PC-3 (cell line): ENCODE measurements at regions not wholly inside any gene's neighbourhood (a gene's known extent, or its start where the extent isn't known, plus 50 kb on each side); places are given as distances from the start of the nearest gene placed in this dataset.
"Not testable (repeated sequence)": the region's sequence is repeated elsewhere in the genome, so short reads cannot be mapped to it uniquely, and the experiment has no call there.

Experiments
- ATAC-seq: fragments of 200-7000 bp; cut with Tn5 transposase; 2 replicates; pipeline ENCODE4 v1.9.1; 2020; ENCODE audit warnings: mild to moderate bottlenecking, moderate library complexity
- BruUV-seq: library from RNA; stranded (reverse); fragments of 400-500 nt; replicated peaks from 2 replicates; lab custom pipeline; 2021; lab: Mats Ljungman, UMichigan
- CTCF ChIA-PET: fragments of 300-600 bp; sonication (Branson Sonifier 250); formaldehyde crosslinking; loops from one replicate; lab custom pipeline; 2022; ENCODE audit warnings: antibody characterized with exemption; lab: Charles Lee
- POLR2A ChIA-PET: fragments of 300-600 bp; sonication (Branson Sonifier 250); formaldehyde crosslinking; loops from one replicate; lab custom pipeline; 2022; ENCODE audit warnings: antibody characterized with exemption; ENCODE audit not compliant: unreplicated experiment; lab: Charles Lee
- DNase-seq: peaks from one replicate; pipeline ENCODE4 v3.0.0-alpha.2; 2015
- H2AFZ ChIP-seq: fragments of 300-600 bp; sonication (generic); 2 replicates; pipeline ENCODE4 v1.6.0; 2016; ENCODE audit warnings: antibody characterized with exemption, low read length
- H3F3A ChIP-seq: fragments of 300-600 bp; sonication (generic); one replicate; pipeline ENCODE4 v1.6.0; 2017; ENCODE audit warnings: antibody characterized with exemption, low read length, control low read depth, mild to moderate bottlenecking; ENCODE audit not compliant: unreplicated experiment
- H3K27ac ChIP-seq: fragments of 300-600 bp; sonication (generic); 2 replicates; pipeline ENCODE4 v1.5.1; 2016; ENCODE audit warnings: mild to moderate bottlenecking, low read length
- H3K27me3 ChIP-seq: fragments of 300-600 bp; sonication (generic); 2 replicates; pipeline ENCODE4 v1.6.1; 2016; ENCODE audit warnings: low read length, mixed read lengths
- H3K36me3 ChIP-seq: fragments of 300-600 bp; sonication (generic); 2 replicates; pipeline ENCODE4 v1.6.1; 2016; ENCODE audit warnings: low read depth, mixed run types, low read length, mixed read lengths
- H3K4me1 ChIP-seq: fragments of 300-600 bp; sonication (generic); 2 replicates; pipeline ENCODE4 v1.5.1; 2016; ENCODE audit warnings: low read length; ENCODE audit not compliant: insufficient read depth
- H3K4me2 ChIP-seq: fragments of 300-600 bp; sonication (generic); 2 replicates; pipeline ENCODE4 v1.6.0; 2016; ENCODE audit warnings: low read length
- H3K4me3 ChIP-seq: fragments of 300-600 bp; sonication (generic); 2 replicates; pipeline ENCODE4 v1.5.1; 2016; ENCODE audit warnings: mild to moderate bottlenecking, low read length, mixed read lengths
- H3K79me2 ChIP-seq: fragments of 300-600 bp; sonication (generic); 2 replicates; pipeline ENCODE4 v1.6.1; 2017; ENCODE audit warnings: low read length, mixed read lengths
- H3K9ac ChIP-seq: fragments of 300-600 bp; sonication (generic); 2 replicates; pipeline ENCODE4 v1.6.0; 2016; ENCODE audit warnings: mild to moderate bottlenecking, low read length
- H3K9me2 ChIP-seq: fragments of 300-600 bp; sonication (generic); replicated peaks from 2 replicates; pipeline ENCODE4 v1.6.1; 2016; ENCODE audit warnings: mixed run types, low read length, mixed read lengths
- H3K9me3 ChIP-seq: fragments of 300-600 bp; sonication (generic); 2 replicates; pipeline ENCODE4 v1.6.1; 2016; ENCODE audit warnings: low read length, mixed read lengths
- H4K20me1 ChIP-seq: fragments of 300-600 bp; sonication (generic); 2 replicates; pipeline ENCODE4 v1.6.1; 2016; ENCODE audit warnings: low read length, mixed read lengths
- EZH2 ChIP-seq: fragments of 300-600 bp; sonication (generic); IDR thresholded peaks from one replicate; pipeline ENCODE4 v1.6.1; 2017; ENCODE audit warnings: antibody characterized with exemption, mild to moderate bottlenecking, low read length; ENCODE audit not compliant: unreplicated experiment
- EZH2phosphoT487 ChIP-seq: fragments of 300-600 bp; sonication (generic); IDR thresholded peaks from 2 replicates; pipeline ENCODE4 v1.6.1; 2018; ENCODE audit warnings: mild to moderate bottlenecking, antibody characterized with exemption, low read length, borderline replicate concordance
- intact Hi-C: fragments of 100-400 bp; cut with micrococcal nuclease; formaldehyde crosslinking; loops from 2 replicates; pipeline ENCODE4 v1.9.0; 2023
- TF ChIP-seq, protein P1 (sequence below): fragments of 300-600 bp; sonication (generic); conservative IDR thresholded peaks from 2 replicates; pipeline ENCODE4 v1.5.1; 2017; ENCODE audit warnings: antibody characterized with exemption, low read depth, mild to moderate bottlenecking, low read length

DNA sequence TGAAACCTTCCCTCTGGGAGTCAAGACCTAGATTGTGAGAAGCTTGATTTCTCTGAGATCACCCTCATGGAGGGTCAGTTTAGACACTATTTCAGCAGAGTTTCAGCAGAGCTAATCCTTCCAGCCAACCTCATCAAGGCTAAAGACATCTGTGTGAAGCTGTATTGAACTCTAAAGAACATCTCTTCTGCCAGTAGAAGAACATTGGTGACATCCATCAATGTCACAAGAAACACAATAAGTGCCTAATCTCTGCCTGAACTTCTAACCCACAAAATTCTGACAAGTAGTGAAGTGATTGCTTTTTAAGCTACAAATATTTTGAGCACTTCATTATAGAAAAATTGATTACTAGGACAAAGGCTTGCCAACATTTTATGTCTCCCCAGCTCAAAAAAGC is 475.8 kb upstream of the PCDH20 start:
- no peak overlapping the region for H3K4me3 ChIP-seq
- no peak overlapping the region for H3K9ac ChIP-seq
- TF ChIP-seq EZH2phosphoT487 (no peak), EZH2 (no peak)
- TF ChIP-seq, protein P1, sequence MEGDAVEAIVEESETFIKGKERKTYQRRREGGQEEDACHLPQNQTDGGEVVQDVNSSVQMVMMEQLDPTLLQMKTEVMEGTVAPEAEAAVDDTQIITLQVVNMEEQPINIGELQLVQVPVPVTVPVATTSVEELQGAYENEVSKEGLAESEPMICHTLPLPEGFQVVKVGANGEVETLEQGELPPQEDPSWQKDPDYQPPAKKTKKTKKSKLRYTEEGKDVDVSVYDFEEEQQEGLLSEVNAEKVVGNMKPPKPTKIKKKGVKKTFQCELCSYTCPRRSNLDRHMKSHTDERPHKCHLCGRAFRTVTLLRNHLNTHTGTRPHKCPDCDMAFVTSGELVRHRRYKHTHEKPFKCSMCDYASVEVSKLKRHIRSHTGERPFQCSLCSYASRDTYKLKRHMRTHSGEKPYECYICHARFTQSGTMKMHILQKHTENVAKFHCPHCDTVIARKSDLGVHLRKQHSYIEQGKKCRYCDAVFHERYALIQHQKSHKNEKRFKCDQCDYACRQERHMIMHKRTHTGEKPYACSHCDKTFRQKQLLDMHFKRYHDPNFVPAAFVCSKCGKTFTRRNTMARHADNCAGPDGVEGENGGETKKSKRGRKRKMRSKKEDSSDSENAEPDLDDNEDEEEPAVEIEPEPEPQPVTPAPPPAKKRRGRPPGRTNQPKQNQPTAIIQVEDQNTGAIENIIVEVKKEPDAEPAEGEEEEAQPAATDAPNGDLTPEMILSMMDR, result no peak
- no TSS peak for BruUV-seq
- H3K79me2 ChIP-seq, result no peaks in the 10 kb centered on the region
- CTCF ChIA-PET, result no interaction called here
- POLR2A ChIA-PET, result no interaction called here
- H4K20me1 ChIP-seq, result no peaks in the 10 kb centered on the region
- no peak overlapping the region for H2AFZ ChIP-seq
- no peak overlapping the region for H3K4me2 ChIP-seq
- DNase-seq (no peak), ATAC-seq (no peak)
- no peak overlapping the region for H3K27ac ChIP-seq
- H3K36me3 ChIP-seq, result no peaks in the 10 kb centered on the region
- intact Hi-C loops, result no loop called here
- H3F3A ChIP-seq, result no peaks in the 10 kb centered on the region
- no peaks in the 10 kb centered on the region for H3K9me2 ChIP-seq
- no peaks in the 10 kb centered on the region for H3K9me3 ChIP-seq
- H3K27me3 ChIP-seq, result no peaks in the 10 kb centered on the region
- no peaks in the 10 kb centered on the region for H3K4me1 ChIP-seq

DNA sequence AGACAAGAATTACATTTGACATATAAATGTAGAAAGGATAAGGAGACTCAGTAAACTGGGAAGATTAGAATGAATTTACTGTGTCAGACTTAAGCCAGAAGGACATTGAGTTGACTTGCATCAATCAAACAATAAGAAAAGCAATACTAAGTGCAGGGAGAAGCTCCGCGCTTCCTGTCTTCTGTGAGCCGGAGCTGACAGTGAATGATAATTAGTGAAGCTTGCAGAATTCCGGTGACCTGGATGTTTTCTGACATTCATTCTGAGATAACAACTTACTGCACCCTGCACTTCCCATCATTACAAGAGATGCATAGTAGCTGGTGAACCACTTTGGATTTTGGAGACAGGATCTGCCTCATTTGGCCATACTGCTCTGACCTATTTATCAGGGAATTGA is 469.2 kb upstream of the PCDH20 start:
- no TSS peak for BruUV-seq
- no peaks in the 10 kb centered on the region for H3K4me1 ChIP-seq
- DNase-seq (no peak), ATAC-seq (no peak)
- H3K9me2 ChIP-seq, result no peaks in the 10 kb centered on the region
- no peaks in the 10 kb centered on the region for H3F3A ChIP-seq
- no peaks in the 10 kb centered on the region for H3K79me2 ChIP-seq
- H3K4me2 ChIP-seq, result no peak overlapping the region
- ChIA-PET CTCF (no interaction called here), POLR2A (no interaction called here)
- intact Hi-C loops, result no loop called here
- no peaks in the 10 kb centered on the region for H3K27me3 ChIP-seq
- no peaks in the 10 kb centered on the region for H3K9me3 ChIP-seq
- H3K36me3 ChIP-seq, result no peaks in the 10 kb centered on the region
- no peak overlapping the region for H3K9ac ChIP-seq
- TF ChIP-seq EZH2 (no peak), EZH2phosphoT487 (no peak)
- TF ChIP-seq, protein P1, result no peak
- no peak overlapping the region for H3K27ac ChIP-seq
- H4K20me1 ChIP-seq, result no peaks in the 10 kb centered on the region
- no peak overlapping the region for H2AFZ ChIP-seq
- H3K4me3 ChIP-seq, result no peak overlapping the region

DNA sequence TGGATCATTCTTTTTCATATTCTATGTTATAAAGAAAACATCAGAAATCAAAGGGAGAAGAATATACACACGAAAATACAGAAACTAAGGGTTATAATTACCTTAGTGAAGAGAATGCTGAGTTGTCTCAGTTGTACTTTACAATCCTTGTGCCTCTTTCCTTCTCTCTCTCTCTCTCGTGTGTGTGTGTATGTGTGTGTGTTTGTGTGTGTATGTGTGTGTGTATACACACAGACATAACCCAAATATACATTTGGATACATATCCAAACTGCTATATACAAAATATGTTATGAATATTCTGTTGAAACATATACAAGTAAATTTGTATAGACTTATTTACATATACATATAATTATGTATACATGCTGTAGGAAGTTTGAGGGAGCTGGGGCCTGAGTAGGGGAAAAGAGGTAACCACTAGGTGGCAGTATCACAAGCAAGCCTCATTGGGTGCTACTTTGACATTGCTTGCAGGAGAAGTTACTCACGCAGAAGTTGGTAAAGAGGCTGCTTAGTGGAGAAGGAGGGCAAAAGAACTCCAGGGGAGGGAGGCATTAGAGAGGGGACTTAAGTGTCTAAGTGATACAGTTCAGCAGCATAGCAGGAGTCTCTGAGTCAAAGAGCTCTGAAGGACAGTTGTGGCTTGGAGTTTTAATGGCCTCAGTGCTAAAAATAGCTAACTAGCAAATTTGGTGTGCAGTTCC is 465.1 kb upstream of the PCDH20 start:
- Histone ChIP-seq H3K4me3 (no peak overlapping the region), H3K9me2 (no peaks in the 10 kb centered on the region), H3K4me1 (no peaks in the 10 kb centered on the region), H3K4me2 (no peak overlapping the region), H3K9ac (no peak overlapping the region), H2AFZ (no peak overlapping the region), H3K27me3 (no peaks in the 10 kb centered on the region), H3K79me2 (no peaks in the 10 kb centered on the region), H3K27ac (no peak overlapping the region), H4K20me1 (no peaks in the 10 kb centered on the region), H3F3A (no peaks in the 10 kb centered on the region), H3K9me3 (no peaks in the 10 kb centered on the region), H3K36me3 (no peaks in the 10 kb centered on the region)
- ChIA-PET CTCF (interaction anchor here (1.3 kb wide), 1 partner anchor 74 kb away, joined by 4 read pairs; no protein-coding TSS in a partner anchor), POLR2A (no interaction called here)
- intact Hi-C loops, result no loop called here
- BruUV-seq, result no TSS peak
- peak; percentile 66 for ATAC-seq
- no peak for TF ChIP-seq EZH2
- TF ChIP-seq, protein P1, result peak; percentile 51
- peak; percentile 33 for DNase-seq

DNA sequence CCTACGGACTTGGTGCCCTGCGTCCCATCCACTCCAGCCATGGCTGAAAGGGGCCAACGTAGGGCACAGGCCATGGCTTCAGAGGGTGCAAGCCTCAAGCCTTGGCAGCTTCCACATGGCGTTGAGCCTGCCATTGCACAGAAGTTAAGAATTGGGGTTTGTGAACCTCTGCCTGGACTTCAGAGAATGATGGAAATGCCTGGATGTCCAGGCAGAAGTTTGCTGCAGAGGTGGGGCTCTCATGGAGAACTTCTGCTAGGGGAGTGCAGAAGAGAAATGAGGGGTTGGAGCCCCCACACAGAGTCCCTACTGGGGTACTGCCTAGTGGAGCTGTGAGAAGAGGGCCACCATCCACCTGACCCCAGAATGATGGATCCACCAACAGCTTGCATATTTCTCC is 462.9 kb upstream of the PCDH20 start:
- H3K4me2 ChIP-seq, H3K9ac ChIP-seq, CTCF ChIA-PET, H3K4me3 ChIP-seq, intact Hi-C loops, DNase-seq, BruUV-seq, H3K9me2 ChIP-seq, H3K27me3 ChIP-seq, H4K20me1 ChIP-seq, POLR2A ChIA-PET, H3F3A ChIP-seq, ATAC-seq, H3K36me3 ChIP-seq, H3K9me3 ChIP-seq, H3K4me1 ChIP-seq, H3K27ac ChIP-seq, H2AFZ ChIP-seq, H3K79me2 ChIP-seq: not testable (repeated sequence)
